ENCODE measurements at regions not wholly inside any gene's neighbourhood (a gene's known extent, or its start where the extent isn't known, plus 50 kb on each side); places are given as distances from the start of the nearest gene placed in this dataset.
"Not testable (repeated sequence)": the region's sequence is repeated elsewhere in the genome, so short reads cannot be mapped to it uniquely, and the experiment has no call there.

GRCh38 chr1:239084459-239085080 is 301.8 kb upstream of the CHRM3 start:
- TF ChIP-seq, protein P1, sequence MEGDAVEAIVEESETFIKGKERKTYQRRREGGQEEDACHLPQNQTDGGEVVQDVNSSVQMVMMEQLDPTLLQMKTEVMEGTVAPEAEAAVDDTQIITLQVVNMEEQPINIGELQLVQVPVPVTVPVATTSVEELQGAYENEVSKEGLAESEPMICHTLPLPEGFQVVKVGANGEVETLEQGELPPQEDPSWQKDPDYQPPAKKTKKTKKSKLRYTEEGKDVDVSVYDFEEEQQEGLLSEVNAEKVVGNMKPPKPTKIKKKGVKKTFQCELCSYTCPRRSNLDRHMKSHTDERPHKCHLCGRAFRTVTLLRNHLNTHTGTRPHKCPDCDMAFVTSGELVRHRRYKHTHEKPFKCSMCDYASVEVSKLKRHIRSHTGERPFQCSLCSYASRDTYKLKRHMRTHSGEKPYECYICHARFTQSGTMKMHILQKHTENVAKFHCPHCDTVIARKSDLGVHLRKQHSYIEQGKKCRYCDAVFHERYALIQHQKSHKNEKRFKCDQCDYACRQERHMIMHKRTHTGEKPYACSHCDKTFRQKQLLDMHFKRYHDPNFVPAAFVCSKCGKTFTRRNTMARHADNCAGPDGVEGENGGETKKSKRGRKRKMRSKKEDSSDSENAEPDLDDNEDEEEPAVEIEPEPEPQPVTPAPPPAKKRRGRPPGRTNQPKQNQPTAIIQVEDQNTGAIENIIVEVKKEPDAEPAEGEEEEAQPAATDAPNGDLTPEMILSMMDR (IDR thresholded peaks at IDR 0.05; ENCODE audit: insufficient read depth, low read depth, low read length) = no peak
- H3K4me3 ChIP-seq (ENCODE audit: low read depth, low read length) = no peak overlapping the region
- DNase-seq (ENCODE audit: low read depth) = no peak

GRCh38 chr1:239081947-239082346 is 304.4 kb upstream of the CHRM3 start:
- DNase-seq (ENCODE audit: low read depth); H3K4me3 ChIP-seq (ENCODE audit: low read depth, low read length): not testable (repeated sequence)

DNA sequence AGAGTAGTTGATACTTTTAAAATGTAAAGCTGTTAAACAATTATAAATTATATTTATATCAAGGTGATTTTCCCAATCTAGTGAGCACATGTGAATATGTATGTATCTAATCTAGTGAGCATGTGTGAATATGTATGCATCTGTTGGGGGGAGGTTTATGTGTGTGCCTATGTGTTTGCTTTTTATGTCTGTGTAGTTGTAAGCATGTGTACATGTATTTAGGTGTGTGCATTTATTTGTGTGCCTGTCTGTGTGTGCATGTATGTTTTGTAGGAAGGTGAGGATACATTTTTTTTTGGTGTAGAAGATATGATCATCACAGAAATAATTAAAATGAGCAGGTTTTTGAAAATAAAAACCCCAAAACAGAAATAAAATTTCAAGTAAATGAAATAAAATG is 318.9 kb upstream of the CHRM3 start:
- TF ChIP-seq, protein P1 (IDR thresholded peaks at IDR 0.05; ENCODE audit: insufficient read depth, low read depth, low read length) = no peak
- H3K4me3 ChIP-seq (ENCODE audit: low read depth, low read length) = no peak overlapping the region
- DNase-seq (ENCODE audit: low read depth) = no peak

- no peak for DNase-seq (ENCODE audit: low read depth)
- H3K4me3 ChIP-seq (ENCODE audit: low read depth, low read length) = no peak overlapping the region
- TF ChIP-seq, protein P1 (IDR thresholded peaks at IDR 0.05; ENCODE audit: insufficient read depth, low read depth, low read length) = no peak
Observed at GRCh38 chr1:239067058-239067457, 319.3 kb upstream of the CHRM3 start.

GRCh38 chr1:239061770-239062169 is 324.6 kb upstream of the CHRM3 start:
- H3K4me3 ChIP-seq (ENCODE audit: low read depth, low read length) = no peak overlapping the region
- TF ChIP-seq, protein P1 (IDR thresholded peaks at IDR 0.05; ENCODE audit: insufficient read depth, low read depth, low read length) = no peak
- DNase-seq (ENCODE audit: low read depth) = no peak

DNA sequence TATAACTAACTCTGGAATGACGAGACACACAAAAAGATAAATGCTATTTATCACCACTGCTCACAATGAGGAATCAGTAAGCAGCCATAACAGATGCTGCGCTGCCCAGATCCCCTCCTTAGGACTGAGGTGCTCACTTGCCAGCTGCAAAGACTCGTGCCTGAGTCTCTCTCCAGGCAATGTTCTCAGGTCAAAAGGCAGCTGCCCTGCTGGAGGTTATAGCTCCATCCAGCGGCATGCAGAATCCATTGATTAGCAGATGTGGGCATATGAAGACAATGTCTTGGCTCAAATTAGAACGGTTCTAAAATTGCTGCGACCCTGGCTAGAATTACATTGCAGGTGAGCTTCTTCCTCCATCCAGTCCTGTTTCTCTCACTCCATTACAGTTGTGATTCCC is 328.2 kb upstream of the CHRM3 start:
- TF ChIP-seq, protein P1 (IDR thresholded peaks at IDR 0.05; ENCODE audit: insufficient read depth, low read depth, low read length) = no peak
- H3K4me3 ChIP-seq (ENCODE audit: low read depth, low read length) = no peak overlapping the region
- no peak for DNase-seq (ENCODE audit: low read depth)

- TF ChIP-seq, protein P1 (IDR thresholded peaks at IDR 0.05; ENCODE audit: insufficient read depth, low read depth, low read length) = no peak
- H3K4me3 ChIP-seq (ENCODE audit: low read depth, low read length) = no peak overlapping the region
- DNase-seq (ENCODE audit: low read depth) = no peak
Observed at GRCh38 chr1:239056940-239057339, 329.4 kb upstream of the CHRM3 start.
